Keratinocyte (primary cell): ENCODE measurements at regions not wholly inside any gene's neighbourhood (a gene's known extent, or its start where the extent isn't known, plus 50 kb on each side); places are given as distances from the start of the nearest gene placed in this dataset.

Experiments used
- CTCF ChIP-seq, 3 experiments: IDR thresholded peaks in 1 of 3; conservative IDR thresholded peaks in 1 of 3; optimal IDR thresholded peaks in 1 of 3; 2 replicates in 2 of 3; 3 replicates in 1 of 3; pipeline versions ENCODE3 to v1.5.1; 2011; ENCODE audit warnings: low read length in 3 of 3, mild to moderate bottlenecking in 3 of 3, moderate library complexity in 2 of 3, control low read depth in 1 of 3, inconsistent platforms in 1 of 3; ENCODE audit not compliant: insufficient read depth in 2 of 3; ENCODE audit errors: extremely low read depth in 1 of 3
- EZH2 ChIP-seq: IDR thresholded peaks from one replicate; pipeline ENCODE4 v1.6.1; 2012; ENCODE audit warnings: inconsistent platforms, mild to moderate bottlenecking, low read length, moderate library complexity

- TF ChIP-seq CTCF (optimal IDR thresholded peaks at IDR 0.05 in 1 of 3, IDR thresholded peaks at IDR 0.05 in 1 of 3, conservative IDR thresholded peaks at IDR 0.05 in 1 of 3; ENCODE audit: extremely low read depth in 1 of 3, insufficient read depth in 2 of 3, low read length in 3 of 3), result no peak
- TF ChIP-seq EZH2, result no peak
Observed at GRCh38 chr18:39692367-39693015, 2126.9 kb upstream of the CELF4 start.
